ENCODE measurements at regions not wholly inside any gene's neighbourhood (a gene's known extent, or its start where the extent isn't known, plus 50 kb on each side); places are given as distances from the start of the nearest gene placed in this dataset.

GRCh38 chr3:34183611-34184340 lies 385.3 kb downstream of the PDCD6IP start:
- H3K4me3 ChIP-seq: no peak overlapping the region
- no peak for DNase-seq
- no peaks in the 10 kb centered on the region for H3K9me3 ChIP-seq
- H3K4me1 ChIP-seq: no peaks in the 10 kb centered on the region
- no peaks in the 10 kb centered on the region for H3K27me3 ChIP-seq
- TF ChIP-seq POLR2A (IDR thresholded peaks at IDR 0.05) (no peak), CTCF (IDR thresholded peaks at IDR 0.05) (no peak)
- no peak overlapping the region for H3K27ac ChIP-seq
- H3K36me3 ChIP-seq: no peaks in the 10 kb centered on the region

GRCh38 chr3:34185301-34185700 lies 386.9 kb downstream of the PDCD6IP start:
- DNase-seq: peak in 1 of 3 donors; percentile 38
- no peaks in the 10 kb centered on the region for H3K27me3 ChIP-seq
- H3K4me3 ChIP-seq: no peak overlapping the region
- H3K9me3 ChIP-seq: no peaks in the 10 kb centered on the region
- no peak overlapping the region for H3K27ac ChIP-seq
- H3K36me3 ChIP-seq: no peaks in the 10 kb centered on the region
- no peaks in the 10 kb centered on the region for H3K4me1 ChIP-seq
- TF ChIP-seq CTCF (IDR thresholded peaks at IDR 0.05) (no peak), POLR2A (IDR thresholded peaks at IDR 0.05) (no peak)

GRCh38 chr3:34189133-34189532 lies 390.7 kb downstream of the PDCD6IP start:
- TF ChIP-seq POLR2A (IDR thresholded peaks at IDR 0.05) (no peak), CTCF (IDR thresholded peaks at IDR 0.05) (no peak)
- H3K36me3 ChIP-seq: no peaks in the 10 kb centered on the region
- no peak for DNase-seq
- H3K27me3 ChIP-seq: no peaks in the 10 kb centered on the region
- H3K27ac ChIP-seq: no peak overlapping the region
- no peaks in the 10 kb centered on the region for H3K9me3 ChIP-seq
- H3K4me1 ChIP-seq: no peaks in the 10 kb centered on the region
- no peak overlapping the region for H3K4me3 ChIP-seq

GRCh38 chr3:34196914-34197313 lies 398.5 kb downstream of the PDCD6IP start:
- H3K4me3 ChIP-seq: no peak overlapping the region
- TF ChIP-seq POLR2A (IDR thresholded peaks at IDR 0.05) (no peak), CTCF (IDR thresholded peaks at IDR 0.05) (no peak)
- no peak overlapping the region for H3K27ac ChIP-seq
- no peaks in the 10 kb centered on the region for H3K9me3 ChIP-seq
- H3K36me3 ChIP-seq: no peaks in the 10 kb centered on the region
- no peaks in the 10 kb centered on the region for H3K4me1 ChIP-seq
- no peak for DNase-seq
- no peaks in the 10 kb centered on the region for H3K27me3 ChIP-seq

GRCh38 chr3:34198309-34198708 lies 399.9 kb downstream of the PDCD6IP start:
- H3K27ac ChIP-seq: peak overlapping the region in 1 of 4 donors; percentile 59
- no peaks in the 10 kb centered on the region for H3K27me3 ChIP-seq
- no peaks in the 10 kb centered on the region for H3K36me3 ChIP-seq
- TF ChIP-seq POLR2A (IDR thresholded peaks at IDR 0.05) (no peak), CTCF (IDR thresholded peaks at IDR 0.05) (no peak)
- no peak for DNase-seq
- no peaks in the 10 kb centered on the region for H3K9me3 ChIP-seq
- no peak overlapping the region for H3K4me3 ChIP-seq
- no peaks in the 10 kb centered on the region for H3K4me1 ChIP-seq

All from Peyer's patch (tissue), 4 donors.